ENCODE measurements at regions not wholly inside any gene's neighbourhood (a gene's known extent, or its start where the extent isn't known, plus 50 kb on each side); places are given as distances from the start of the nearest gene placed in this dataset.

DNA sequence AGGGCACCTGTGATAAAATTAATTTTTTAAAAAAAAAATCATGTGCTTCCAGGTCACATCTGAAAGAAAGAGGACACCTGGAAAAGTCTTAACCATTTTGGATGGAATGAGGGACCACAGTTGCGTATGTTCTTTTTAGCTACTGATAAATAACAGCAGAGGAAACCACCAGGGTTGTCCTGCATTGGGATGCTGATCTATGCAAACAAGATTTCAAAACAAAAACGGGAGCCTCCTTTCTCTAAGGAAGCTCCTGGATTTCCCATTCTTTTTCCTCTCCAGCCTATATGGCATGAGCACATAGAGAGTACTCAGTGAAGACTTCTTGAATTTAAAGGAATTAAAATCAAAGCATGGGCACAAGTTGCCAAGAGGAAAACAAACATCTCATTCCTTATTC is 145.6 kb upstream of the THBS1 start:
- Histone ChIP-seq H3K9me3 (ENCODE audit: low read length) (no peaks in the 10 kb centered on the region), H3K27me3 (ENCODE audit: insufficient read depth, low read depth, low read length) (no peaks in the 10 kb centered on the region), H3K36me3 (ENCODE audit: insufficient read depth, low read length) (no peaks in the 10 kb centered on the region), H2AFZ (ENCODE audit: low read depth, low read length) (no peak overlapping the region), H3K4me2 (ENCODE audit: low read length) (no peak overlapping the region), H3K4me3 (ENCODE audit: low read length) (no peak overlapping the region), H3K9me2 (ENCODE audit: insufficient read depth, low read length) (no peaks in the 10 kb centered on the region), H3K79me2 (replicated peaks; ENCODE audit: insufficient read depth, low read length) (no peaks in the 10 kb centered on the region), H3K9ac (ENCODE audit: low read length) (no peak overlapping the region), H4K20me1 (ENCODE audit: insufficient read depth) (no peaks in the 10 kb centered on the region), H3K27ac (ENCODE audit: low read length) (no peak overlapping the region), H3F3A (ENCODE audit: insufficient read depth, low read length, poor library complexity, severe bottlenecking) (no peaks in the 10 kb centered on the region)
- TF ChIP-seq MXI1 (conservative IDR thresholded peaks at IDR 0.05; ENCODE audit: poor library complexity, severe bottlenecking) (no peak), EZH2 (IDR thresholded peaks at IDR 0.05; ENCODE audit: borderline replicate concordance, insufficient read depth, low read length, poor library complexity, severe bottlenecking) (no peak), POLR2AphosphoS5 (IDR thresholded peaks at IDR 0.05) (no peak), SMC3 (conservative IDR thresholded peaks at IDR 0.05; ENCODE audit: poor library complexity) (no peak), RAD21 (conservative IDR thresholded peaks at IDR 0.05) (no peak), EP300 (conservative IDR thresholded peaks at IDR 0.05; ENCODE audit: poor library complexity, severe bottlenecking) (no peak), TAF1 (IDR thresholded peaks at IDR 0.05; ENCODE audit: low read depth) (no peak)
- TF ChIP-seq, protein P1, sequence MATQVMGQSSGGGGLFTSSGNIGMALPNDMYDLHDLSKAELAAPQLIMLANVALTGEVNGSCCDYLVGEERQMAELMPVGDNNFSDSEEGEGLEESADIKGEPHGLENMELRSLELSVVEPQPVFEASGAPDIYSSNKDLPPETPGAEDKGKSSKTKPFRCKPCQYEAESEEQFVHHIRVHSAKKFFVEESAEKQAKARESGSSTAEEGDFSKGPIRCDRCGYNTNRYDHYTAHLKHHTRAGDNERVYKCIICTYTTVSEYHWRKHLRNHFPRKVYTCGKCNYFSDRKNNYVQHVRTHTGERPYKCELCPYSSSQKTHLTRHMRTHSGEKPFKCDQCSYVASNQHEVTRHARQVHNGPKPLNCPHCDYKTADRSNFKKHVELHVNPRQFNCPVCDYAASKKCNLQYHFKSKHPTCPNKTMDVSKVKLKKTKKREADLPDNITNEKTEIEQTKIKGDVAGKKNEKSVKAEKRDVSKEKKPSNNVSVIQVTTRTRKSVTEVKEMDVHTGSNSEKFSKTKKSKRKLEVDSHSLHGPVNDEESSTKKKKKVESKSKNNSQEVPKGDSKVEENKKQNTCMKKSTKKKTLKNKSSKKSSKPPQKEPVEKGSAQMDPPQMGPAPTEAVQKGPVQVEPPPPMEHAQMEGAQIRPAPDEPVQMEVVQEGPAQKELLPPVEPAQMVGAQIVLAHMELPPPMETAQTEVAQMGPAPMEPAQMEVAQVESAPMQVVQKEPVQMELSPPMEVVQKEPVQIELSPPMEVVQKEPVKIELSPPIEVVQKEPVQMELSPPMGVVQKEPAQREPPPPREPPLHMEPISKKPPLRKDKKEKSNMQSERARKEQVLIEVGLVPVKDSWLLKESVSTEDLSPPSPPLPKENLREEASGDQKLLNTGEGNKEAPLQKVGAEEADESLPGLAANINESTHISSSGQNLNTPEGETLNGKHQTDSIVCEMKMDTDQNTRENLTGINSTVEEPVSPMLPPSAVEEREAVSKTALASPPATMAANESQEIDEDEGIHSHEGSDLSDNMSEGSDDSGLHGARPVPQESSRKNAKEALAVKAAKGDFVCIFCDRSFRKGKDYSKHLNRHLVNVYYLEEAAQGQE (IDR thresholded peaks at IDR 0.05; ENCODE audit: borderline replicate concordance) = no peak
- TF ChIP-seq, protein P2, sequence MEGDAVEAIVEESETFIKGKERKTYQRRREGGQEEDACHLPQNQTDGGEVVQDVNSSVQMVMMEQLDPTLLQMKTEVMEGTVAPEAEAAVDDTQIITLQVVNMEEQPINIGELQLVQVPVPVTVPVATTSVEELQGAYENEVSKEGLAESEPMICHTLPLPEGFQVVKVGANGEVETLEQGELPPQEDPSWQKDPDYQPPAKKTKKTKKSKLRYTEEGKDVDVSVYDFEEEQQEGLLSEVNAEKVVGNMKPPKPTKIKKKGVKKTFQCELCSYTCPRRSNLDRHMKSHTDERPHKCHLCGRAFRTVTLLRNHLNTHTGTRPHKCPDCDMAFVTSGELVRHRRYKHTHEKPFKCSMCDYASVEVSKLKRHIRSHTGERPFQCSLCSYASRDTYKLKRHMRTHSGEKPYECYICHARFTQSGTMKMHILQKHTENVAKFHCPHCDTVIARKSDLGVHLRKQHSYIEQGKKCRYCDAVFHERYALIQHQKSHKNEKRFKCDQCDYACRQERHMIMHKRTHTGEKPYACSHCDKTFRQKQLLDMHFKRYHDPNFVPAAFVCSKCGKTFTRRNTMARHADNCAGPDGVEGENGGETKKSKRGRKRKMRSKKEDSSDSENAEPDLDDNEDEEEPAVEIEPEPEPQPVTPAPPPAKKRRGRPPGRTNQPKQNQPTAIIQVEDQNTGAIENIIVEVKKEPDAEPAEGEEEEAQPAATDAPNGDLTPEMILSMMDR (IDR thresholded peaks at IDR 0.05; ENCODE audit: poor library complexity, severe bottlenecking) = no peak

GRCh38 chr15:39438260-39438659 is 142.6 kb upstream of the THBS1 start:
- Histone ChIP-seq H3K4me3 (ENCODE audit: low read length) (no peak overlapping the region), H3K9ac (ENCODE audit: low read length) (no peak overlapping the region), H3K27me3 (ENCODE audit: insufficient read depth, low read depth, low read length) (no peaks in the 10 kb centered on the region), H4K20me1 (ENCODE audit: insufficient read depth) (no peaks in the 10 kb centered on the region), H3K9me2 (ENCODE audit: insufficient read depth, low read length) (no peaks in the 10 kb centered on the region), H3K36me3 (ENCODE audit: insufficient read depth, low read length) (no peaks in the 10 kb centered on the region), H3K4me2 (ENCODE audit: low read length) (no peak overlapping the region), H3K27ac (ENCODE audit: low read length) (no peak overlapping the region), H3F3A (ENCODE audit: insufficient read depth, low read length, poor library complexity, severe bottlenecking) (no peaks in the 10 kb centered on the region), H3K9me3 (ENCODE audit: low read length) (no peaks in the 10 kb centered on the region), H2AFZ (ENCODE audit: low read depth, low read length) (no peak overlapping the region), H3K79me2 (replicated peaks; ENCODE audit: insufficient read depth, low read length) (no peaks in the 10 kb centered on the region)
- TF ChIP-seq TAF1 (IDR thresholded peaks at IDR 0.05; ENCODE audit: low read depth) (no peak), POLR2AphosphoS5 (IDR thresholded peaks at IDR 0.05) (no peak), MXI1 (conservative IDR thresholded peaks at IDR 0.05; ENCODE audit: poor library complexity, severe bottlenecking) (no peak), EP300 (conservative IDR thresholded peaks at IDR 0.05; ENCODE audit: poor library complexity, severe bottlenecking) (no peak), EZH2 (IDR thresholded peaks at IDR 0.05; ENCODE audit: borderline replicate concordance, insufficient read depth, low read length, poor library complexity, severe bottlenecking) (no peak), RAD21 (conservative IDR thresholded peaks at IDR 0.05) (no peak), SMC3 (conservative IDR thresholded peaks at IDR 0.05; ENCODE audit: poor library complexity) (no peak)
- TF ChIP-seq, protein P1 (IDR thresholded peaks at IDR 0.05; ENCODE audit: borderline replicate concordance) = no peak
- TF ChIP-seq, protein P2 (IDR thresholded peaks at IDR 0.05; ENCODE audit: poor library complexity, severe bottlenecking) = no peak
